ENCODE measurements at regions not wholly inside any gene's neighbourhood (a gene's known extent, or its start where the extent isn't known, plus 50 kb on each side); places are given as distances from the start of the nearest gene placed in this dataset.

DNA sequence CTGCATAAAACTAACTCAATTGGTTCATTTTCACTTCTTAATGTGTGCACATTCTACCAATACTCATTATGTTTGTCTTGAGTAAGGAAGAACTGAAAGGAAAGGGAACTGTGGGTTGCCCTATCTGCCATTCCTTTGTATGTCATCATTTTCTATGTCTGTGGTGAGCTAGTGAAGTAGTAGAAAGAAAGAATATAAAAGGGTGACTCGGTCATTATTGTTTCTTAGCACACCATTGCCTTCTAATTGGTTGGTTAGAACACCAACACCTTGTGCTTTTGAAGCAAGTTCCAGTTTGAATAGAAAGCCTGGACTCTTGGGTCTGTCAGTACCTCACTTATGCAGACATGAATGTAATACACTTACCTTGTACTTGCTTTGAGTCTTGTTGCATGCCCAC, 64.3 kb upstream of the MDFIC start:
- DNase-seq = no peak

DNA sequence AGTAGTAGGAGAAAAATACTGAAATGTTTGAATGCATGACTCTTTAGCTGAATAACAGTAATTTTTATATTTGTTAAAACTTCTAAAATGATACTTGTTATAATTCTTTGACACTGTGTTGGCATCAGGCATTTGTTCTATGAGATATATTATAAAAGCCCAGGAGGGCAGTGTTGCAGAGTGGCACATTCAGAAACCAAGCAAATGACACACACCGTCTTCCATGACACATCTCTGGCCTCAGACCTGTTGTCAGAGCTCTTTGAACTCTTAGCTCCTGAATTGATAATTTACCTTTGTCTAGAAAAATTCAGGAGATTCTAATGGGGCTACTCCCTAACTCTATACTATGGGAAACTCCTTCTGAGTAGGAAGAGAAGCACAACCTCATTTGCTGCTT, 62.4 kb upstream of the MDFIC start:
- DNase-seq = no peak

DNA sequence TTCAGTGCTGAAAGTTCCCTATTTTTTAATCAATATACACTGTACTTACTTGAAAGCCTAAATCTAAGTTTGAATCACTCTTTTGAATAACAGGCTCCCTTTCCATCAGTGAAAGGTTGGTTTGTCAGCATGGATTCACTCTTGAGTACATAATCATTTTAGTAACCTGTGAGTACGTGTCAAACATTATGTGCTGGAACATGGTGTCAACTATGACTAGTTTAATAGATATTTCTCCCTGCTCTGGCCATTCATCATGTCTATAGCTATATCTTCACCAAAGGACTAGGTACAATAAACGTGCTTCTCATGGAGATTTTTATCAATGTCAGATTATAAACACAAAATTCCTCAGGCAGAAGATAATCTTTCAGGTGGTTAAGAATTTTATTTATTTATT, 61.7 kb upstream of the MDFIC start:
- no peak for DNase-seq

DNA sequence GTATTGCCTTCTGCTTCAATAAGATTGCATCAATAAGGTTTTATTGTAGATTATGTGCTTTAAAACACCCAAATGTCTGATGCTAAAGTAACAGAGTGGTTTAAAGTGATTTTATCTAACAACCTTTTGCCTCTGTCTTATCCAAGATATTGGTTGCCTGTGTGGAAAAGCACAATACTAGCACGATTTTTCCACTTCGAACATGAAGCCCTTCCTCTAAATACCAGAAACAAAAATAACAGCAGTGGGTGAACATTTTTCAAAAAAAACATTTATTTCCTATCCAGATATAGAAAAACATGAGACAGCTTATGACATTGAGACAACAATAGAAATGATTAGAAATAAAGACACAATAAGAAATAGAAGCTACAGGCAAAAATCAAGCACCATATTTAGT, 59.5 kb upstream of the MDFIC start:
- DNase-seq = no peak

DNA sequence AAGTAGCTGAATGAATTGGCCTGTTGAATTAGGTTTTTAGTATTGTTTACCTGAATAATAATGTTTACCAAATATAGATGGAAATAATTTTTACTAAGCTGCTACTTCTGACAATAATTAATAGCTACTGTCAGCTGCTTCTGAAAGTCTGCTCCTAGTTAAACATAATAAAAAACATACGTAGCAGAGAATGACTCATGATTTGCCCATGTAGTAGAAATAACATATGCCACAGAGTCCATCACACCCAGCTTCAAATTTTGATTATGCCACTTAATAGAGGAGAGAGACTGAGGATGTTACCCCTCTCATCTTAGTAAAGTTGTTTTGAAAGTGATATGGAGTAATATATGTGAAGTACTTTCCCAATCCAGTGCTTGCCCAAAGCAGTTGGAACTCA, 57.6 kb upstream of the MDFIC start:
- peak; percentile 5 for DNase-seq

DNA sequence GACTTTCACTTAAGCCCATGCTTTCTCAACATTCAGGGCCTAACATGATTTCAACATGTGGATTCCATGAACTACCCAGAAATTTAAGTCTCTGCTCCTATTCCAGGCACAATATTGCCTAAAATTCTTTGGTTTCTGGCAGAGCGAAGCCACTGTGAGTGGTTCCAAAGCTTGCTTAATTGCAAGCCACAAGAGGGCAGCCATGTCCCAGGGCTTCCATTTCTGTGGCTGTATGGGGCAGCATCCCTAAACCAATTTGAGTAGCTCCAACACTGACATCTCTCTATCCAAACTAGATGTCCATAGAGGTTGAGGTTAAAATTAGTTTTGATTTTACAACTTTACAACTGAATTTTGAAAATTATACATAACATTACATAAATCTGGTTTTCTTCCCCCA, 56.3 kb upstream of the MDFIC start:
- peak; percentile 76 for DNase-seq
